HG02943 (cell line): ENCODE measurements at regions not wholly inside any gene's neighbourhood (a gene's known extent, or its start where the extent isn't known, plus 50 kb on each side); places are given as distances from the start of the nearest gene placed in this dataset.
"Not testable (repeated sequence)": the region's sequence is repeated elsewhere in the genome, so short reads cannot be mapped to it uniquely, and the experiment has no call there.

Experiments used
- ATAC-seq: cut with Tn5 transposase; IDR thresholded peaks from one replicate; pipeline ENCODE4 v1.9.1; 2021; ENCODE audit warnings: mild to moderate bottlenecking, low read depth, moderate library complexity; ENCODE audit not compliant: unreplicated experiment

- no peak for ATAC-seq
These were observed 644.1 kb upstream of the CITED2 start for GRCh38 chr6:140018588-140018987.

GRCh38 chr6:140017470-140017869 lies 643.0 kb upstream of the CITED2 start:
- no peak for ATAC-seq

- ATAC-seq, result no peak
These were observed 637.7 kb upstream of the CITED2 start for GRCh38 chr6:140012150-140012549.

DNA sequence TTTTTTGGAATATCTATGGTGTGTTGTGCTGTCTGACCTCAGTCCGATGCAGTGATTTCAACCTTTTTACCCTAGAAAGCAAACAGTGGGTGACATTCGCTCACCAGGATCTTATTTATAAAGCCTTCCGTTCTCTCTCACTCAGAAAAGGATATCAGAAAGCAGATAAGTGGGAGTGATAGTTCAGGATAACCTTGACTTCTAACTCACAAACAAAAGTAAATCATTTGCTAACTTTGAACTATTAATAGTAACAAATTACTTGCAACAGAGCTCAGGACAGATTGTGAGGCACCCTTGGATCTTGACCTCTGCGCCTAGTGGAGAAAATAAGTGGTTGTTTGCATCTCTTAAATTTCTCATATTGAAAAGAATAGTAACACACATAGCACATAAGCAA lies 637.1 kb upstream of the CITED2 start:
- no peak for ATAC-seq

GRCh38 chr6:140009286-140009685 lies 634.8 kb upstream of the CITED2 start:
- no peak for ATAC-seq

DNA sequence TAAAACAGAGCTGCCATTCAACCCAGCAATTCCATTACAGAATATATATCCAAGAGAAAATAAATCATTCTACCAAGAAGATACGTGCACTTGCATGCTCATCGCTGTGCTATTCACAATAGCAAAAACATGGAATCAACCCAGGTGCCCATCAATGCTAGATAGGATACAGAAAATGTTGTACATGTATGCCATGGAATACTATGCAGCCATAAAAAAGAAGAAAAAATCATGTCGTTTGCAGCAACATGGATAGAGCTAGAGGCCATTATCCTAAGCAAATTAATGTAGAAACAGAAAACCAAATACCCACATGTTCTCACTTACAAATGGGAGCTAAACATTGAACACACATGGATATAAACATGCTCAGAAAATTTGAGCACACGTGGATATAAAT lies 633.1 kb upstream of the CITED2 start:
- ATAC-seq, result no peak

GRCh38 chr6:140003217-140003616 lies 628.8 kb upstream of the CITED2 start:
- ATAC-seq, result no peak

DNA sequence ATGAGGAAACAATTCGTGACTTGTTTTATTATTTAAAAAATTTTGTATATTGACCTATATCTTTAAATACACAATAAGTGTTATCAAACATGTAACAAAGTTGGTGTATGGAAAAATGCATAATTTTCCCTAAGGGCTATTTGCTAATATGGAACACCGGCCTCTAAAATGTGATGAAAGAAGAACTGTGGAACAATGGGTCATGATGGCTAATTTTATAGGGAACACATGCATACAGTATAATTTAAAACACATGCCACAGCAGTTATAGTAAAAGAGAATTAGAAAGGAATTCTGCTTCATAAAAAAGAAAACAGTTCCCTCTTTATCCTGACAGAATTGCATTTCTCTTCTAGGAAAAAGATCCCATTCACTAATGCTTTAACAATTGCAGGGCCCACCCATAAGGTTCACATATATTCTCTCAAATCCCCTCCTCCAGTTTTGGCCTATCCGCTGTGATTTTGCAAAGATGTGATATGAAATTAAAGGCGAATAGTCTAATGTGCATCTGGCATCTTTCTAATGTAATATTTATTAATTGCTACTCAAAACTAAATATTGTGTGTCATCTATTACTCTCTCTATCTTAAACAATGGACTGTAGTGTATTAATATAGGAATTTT lies 628.1 kb upstream of the CITED2 start:
- no peak for ATAC-seq

DNA sequence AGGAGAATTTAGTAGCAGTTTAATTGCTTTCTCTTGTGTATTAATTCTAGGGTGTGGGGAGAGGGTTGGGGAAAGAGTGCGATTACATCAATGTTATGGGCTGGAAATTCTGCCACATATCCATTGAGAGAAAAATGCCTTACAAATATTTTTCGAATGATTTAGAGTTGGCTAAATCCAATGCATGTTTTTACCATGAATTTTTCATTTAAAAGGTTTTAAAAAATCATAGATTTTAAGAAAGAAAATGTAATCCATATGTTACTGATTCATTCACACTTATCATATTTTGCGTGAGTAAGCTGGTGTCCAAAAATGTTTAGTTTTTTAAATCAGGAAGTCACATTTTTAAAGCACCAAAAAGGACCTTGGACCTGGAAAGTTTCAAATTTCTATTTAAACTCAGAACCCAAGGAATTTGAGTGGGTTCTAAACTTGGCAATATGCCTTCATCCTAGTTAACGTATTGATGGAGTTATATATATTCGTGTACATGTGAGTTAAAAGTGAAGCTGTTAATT lies 627.4 kb upstream of the CITED2 start:
- ATAC-seq, result no peak

GRCh38 chr6:140001005-140001404 lies 626.6 kb upstream of the CITED2 start:
- ATAC-seq, result no peak

- ATAC-seq, result not testable (repeated sequence)
These were observed 625.2 kb upstream of the CITED2 start for GRCh38 chr6:139999661-140000060.

GRCh38 chr6:139998478-139998877 lies 624.0 kb upstream of the CITED2 start:
- not testable (repeated sequence) for ATAC-seq

GRCh38 chr6:139996253-139996834 lies 621.9 kb upstream of the CITED2 start:
- peak; percentile 81 for ATAC-seq

GRCh38 chr6:139994998-139995397 lies 620.5 kb upstream of the CITED2 start:
- ATAC-seq, result no peak

- ATAC-seq, result no peak
These were observed 616.5 kb upstream of the CITED2 start for GRCh38 chr6:139990856-139991465.

DNA sequence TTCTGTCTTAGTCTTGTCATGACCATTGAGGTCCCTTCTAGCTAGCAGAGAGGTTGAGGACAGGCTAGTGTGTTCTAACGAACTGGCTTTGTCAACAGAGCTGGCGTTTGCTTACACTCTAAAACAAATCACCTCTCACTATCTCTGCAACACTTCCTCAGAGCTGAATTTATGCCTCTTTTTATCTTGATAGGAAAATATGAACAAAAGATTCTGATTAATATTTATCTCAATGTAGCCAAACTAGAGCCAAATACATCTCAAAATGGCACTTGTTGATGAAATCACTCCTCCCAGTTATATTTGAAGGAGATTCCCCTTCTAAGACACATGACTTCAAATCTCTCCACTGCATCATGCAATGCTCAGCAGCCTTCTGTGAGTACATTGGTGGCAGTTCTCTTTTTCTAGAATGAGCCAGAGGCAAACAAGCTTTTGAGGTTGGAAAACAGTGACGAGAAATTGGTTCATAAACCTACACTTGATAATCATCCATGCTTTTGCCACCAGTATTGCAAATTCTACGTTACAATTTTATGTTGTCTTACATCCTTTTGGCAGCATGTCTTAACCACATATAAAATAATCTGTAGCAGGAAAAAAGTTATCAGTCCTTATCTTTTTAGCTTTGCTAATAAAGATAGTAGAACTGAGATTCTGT lies 615.7 kb upstream of the CITED2 start:
- ATAC-seq, result no peak

- no peak for ATAC-seq
These were observed 614.2 kb upstream of the CITED2 start for GRCh38 chr6:139988685-139989084.

- no peak for ATAC-seq
These were observed 612.6 kb upstream of the CITED2 start for GRCh38 chr6:139987091-139987490.

GRCh38 chr6:139985236-139985815 lies 610.9 kb upstream of the CITED2 start:
- no peak for ATAC-seq

DNA sequence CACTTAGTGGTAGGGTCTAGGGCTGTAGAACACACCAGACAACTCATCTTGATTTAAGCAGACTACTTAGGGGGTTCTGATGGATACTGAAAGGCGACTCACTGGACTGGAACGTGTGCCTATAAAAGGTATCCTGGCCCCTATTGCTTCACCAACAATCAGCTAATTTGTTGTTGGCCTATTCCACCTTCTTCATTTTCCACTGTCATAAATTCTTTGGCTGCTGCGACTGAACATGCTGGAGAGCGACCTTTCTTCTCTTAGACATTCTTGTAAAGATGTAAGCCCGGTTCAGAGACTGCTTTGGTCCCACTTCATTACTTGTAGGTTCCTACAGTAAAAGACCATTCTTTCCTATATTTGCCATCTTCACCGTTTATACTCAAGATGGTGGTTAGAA lies 609.9 kb upstream of the CITED2 start:
- ATAC-seq, result no peak
